ENCODE measurements at regions not wholly inside any gene's neighbourhood (a gene's known extent, or its start where the extent isn't known, plus 50 kb on each side); places are given as distances from the start of the nearest gene placed in this dataset.
"Not testable (repeated sequence)": the region's sequence is repeated elsewhere in the genome, so short reads cannot be mapped to it uniquely, and the experiment has no call there.

DNA sequence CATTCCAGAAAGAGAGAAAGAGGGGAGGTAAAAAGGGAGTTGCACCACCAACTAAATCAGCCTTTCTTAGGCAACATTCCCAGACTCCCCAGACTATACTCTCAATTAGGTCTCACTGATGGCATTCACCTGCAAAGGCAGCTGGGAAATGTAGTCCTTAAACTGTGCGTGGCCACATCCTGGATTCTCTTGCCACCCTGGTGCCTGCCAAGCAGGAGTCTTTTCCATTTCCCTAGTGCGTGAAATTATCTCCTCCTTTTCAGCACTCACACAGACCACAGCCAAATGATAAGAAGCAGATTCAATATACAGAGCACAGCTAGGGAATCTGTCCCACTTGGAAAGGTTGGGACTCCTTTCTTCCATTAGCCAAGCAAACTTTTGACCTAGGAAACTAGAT lies 298.0 kb downstream of the ANAPC1 start:
- H4K20me1 ChIP-seq (replicated peaks; ENCODE audit: control insufficient read depth, extremely low read depth, insufficient read depth, low read length); dilution Hi-C loops (cut with MboI; ENCODE audit: extremely low pct_ligation_motif_present, low sequenced_read_pairs); H3K9ac ChIP-seq (replicated peaks; ENCODE audit: extremely low read depth, insufficient read depth, low read length); H3K9me1 ChIP-seq (replicated peaks; ENCODE audit: control insufficient read depth, extremely low read depth, insufficient read depth, low read length); intact Hi-C loops (cut with micrococcal nuclease); H3K27ac ChIP-seq (ENCODE audit: insufficient read depth, low read depth, low read length); H3K4me3 ChIP-seq (replicated peaks in 1 of 3; ENCODE audit: insufficient read depth in 1 of 3, low read depth in 1 of 3, low read length in 3 of 3); H3K79me2 ChIP-seq (ENCODE audit: control insufficient read depth, insufficient read depth, low read length); H3K4me1 ChIP-seq (ENCODE audit: control insufficient read depth, extremely low read depth, insufficient read depth, low read length); H3K36me3 ChIP-seq (ENCODE audit: control insufficient read depth in 2 of 2, extremely low read depth in 1 of 2, insufficient read depth in 2 of 2, low read length in 2 of 2); FAIRE-seq; H2AFZ ChIP-seq (ENCODE audit: low read depth, low read length); DNase-seq (ENCODE audit: low read depth, low spot score); POLR2A ChIA-PET; H3K9me3 ChIP-seq (replicated peaks; ENCODE audit: control insufficient read depth, insufficient read depth, low read length); H3K4me2 ChIP-seq (ENCODE audit: insufficient read depth, low read length); H3K27me3 ChIP-seq (ENCODE audit: control insufficient read depth in 2 of 2, insufficient read depth in 2 of 2, low read length in 2 of 2); CTCF ChIA-PET: not testable (repeated sequence)
- TSS peak; percentile 85 for BruUV-seq (replicated peaks)

DNA sequence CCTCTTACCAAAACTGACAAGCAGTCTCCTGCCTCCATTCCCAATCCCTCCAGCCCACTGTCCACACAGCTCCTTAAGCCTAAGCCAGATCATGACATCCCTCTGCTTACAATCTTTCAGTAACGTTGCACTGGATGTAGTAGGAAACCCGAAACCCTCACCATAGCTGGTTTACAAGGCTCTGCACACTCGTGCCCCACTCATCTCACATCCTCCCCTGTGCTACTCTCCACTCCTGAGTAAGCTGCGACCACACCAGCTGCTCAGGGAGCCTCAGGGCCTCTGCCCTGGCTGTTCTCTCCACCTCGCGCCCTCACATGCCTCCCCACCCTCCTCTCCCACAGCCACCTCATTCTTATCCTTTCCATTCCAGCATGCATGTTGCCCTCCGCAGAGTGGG lies 288.9 kb downstream of the ANAPC1 start:
- FAIRE-seq; BruUV-seq (replicated peaks); H3K4me2 ChIP-seq (ENCODE audit: insufficient read depth, low read length); H4K20me1 ChIP-seq (replicated peaks; ENCODE audit: control insufficient read depth, extremely low read depth, insufficient read depth, low read length); H3K79me2 ChIP-seq (ENCODE audit: control insufficient read depth, insufficient read depth, low read length); H3K4me1 ChIP-seq (ENCODE audit: control insufficient read depth, extremely low read depth, insufficient read depth, low read length); H3K36me3 ChIP-seq (ENCODE audit: control insufficient read depth in 2 of 2, extremely low read depth in 1 of 2, insufficient read depth in 2 of 2, low read length in 2 of 2); H3K9me1 ChIP-seq (replicated peaks; ENCODE audit: control insufficient read depth, extremely low read depth, insufficient read depth, low read length); DNase-seq (ENCODE audit: low read depth, low spot score); dilution Hi-C loops (cut with MboI; ENCODE audit: extremely low pct_ligation_motif_present, low sequenced_read_pairs); H3K27ac ChIP-seq (ENCODE audit: insufficient read depth, low read depth, low read length); intact Hi-C loops (cut with micrococcal nuclease); H3K9me3 ChIP-seq (replicated peaks; ENCODE audit: control insufficient read depth, insufficient read depth, low read length); POLR2A ChIA-PET; H3K27me3 ChIP-seq (ENCODE audit: control insufficient read depth in 2 of 2, insufficient read depth in 2 of 2, low read length in 2 of 2); H3K4me3 ChIP-seq (replicated peaks in 1 of 3; ENCODE audit: insufficient read depth in 1 of 3, low read depth in 1 of 3, low read length in 3 of 3); H2AFZ ChIP-seq (ENCODE audit: low read depth, low read length); H3K9ac ChIP-seq (replicated peaks; ENCODE audit: extremely low read depth, insufficient read depth, low read length); CTCF ChIA-PET: not testable (repeated sequence)

- H3K4me3 ChIP-seq (replicated peaks in 1 of 3; ENCODE audit: insufficient read depth in 1 of 3, low read depth in 1 of 3, low read length in 3 of 3); POLR2A ChIA-PET; BruUV-seq (replicated peaks); H3K4me1 ChIP-seq (ENCODE audit: control insufficient read depth, extremely low read depth, insufficient read depth, low read length); CTCF ChIA-PET; H2AFZ ChIP-seq (ENCODE audit: low read depth, low read length); H3K9me1 ChIP-seq (replicated peaks; ENCODE audit: control insufficient read depth, extremely low read depth, insufficient read depth, low read length); H4K20me1 ChIP-seq (replicated peaks; ENCODE audit: control insufficient read depth, extremely low read depth, insufficient read depth, low read length); H3K27ac ChIP-seq (ENCODE audit: insufficient read depth, low read depth, low read length); H3K9me3 ChIP-seq (replicated peaks; ENCODE audit: control insufficient read depth, insufficient read depth, low read length); H3K4me2 ChIP-seq (ENCODE audit: insufficient read depth, low read length); H3K79me2 ChIP-seq (ENCODE audit: control insufficient read depth, insufficient read depth, low read length); dilution Hi-C loops (cut with MboI; ENCODE audit: extremely low pct_ligation_motif_present, low sequenced_read_pairs); intact Hi-C loops (cut with micrococcal nuclease); H3K9ac ChIP-seq (replicated peaks; ENCODE audit: extremely low read depth, insufficient read depth, low read length); H3K27me3 ChIP-seq (ENCODE audit: control insufficient read depth in 2 of 2, insufficient read depth in 2 of 2, low read length in 2 of 2); H3K36me3 ChIP-seq (ENCODE audit: control insufficient read depth in 2 of 2, extremely low read depth in 1 of 2, insufficient read depth in 2 of 2, low read length in 2 of 2); DNase-seq (ENCODE audit: low read depth, low spot score): not testable (repeated sequence)
- FAIRE-seq: peak; percentile 82
Measured at GRCh38 chr2:111596808-111597705, 286.9 kb downstream of the ANAPC1 start.

DNA sequence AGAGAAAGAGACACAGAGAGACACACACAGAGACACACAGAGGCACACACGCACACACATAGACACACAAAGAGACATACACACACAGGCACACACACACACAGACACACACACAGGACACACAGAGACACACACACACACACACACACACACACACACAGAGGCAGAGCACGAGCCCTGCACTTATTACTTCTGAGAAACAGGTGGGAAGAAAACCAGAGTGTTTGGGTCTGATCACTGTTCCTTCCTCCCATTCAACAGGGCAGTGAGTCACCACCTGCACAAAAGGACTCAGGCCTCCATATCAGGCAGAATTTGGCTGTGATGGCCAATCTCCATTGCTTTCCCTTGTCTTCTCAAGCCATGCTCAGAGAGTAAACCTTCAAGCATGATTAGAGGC lies 285.0 kb downstream of the ANAPC1 start:
- H3K27me3 ChIP-seq (ENCODE audit: control insufficient read depth in 2 of 2, insufficient read depth in 2 of 2, low read length in 2 of 2); CTCF ChIA-PET; H3K9me1 ChIP-seq (replicated peaks; ENCODE audit: control insufficient read depth, extremely low read depth, insufficient read depth, low read length); H4K20me1 ChIP-seq (replicated peaks; ENCODE audit: control insufficient read depth, extremely low read depth, insufficient read depth, low read length); H3K4me1 ChIP-seq (ENCODE audit: control insufficient read depth, extremely low read depth, insufficient read depth, low read length); H3K9me3 ChIP-seq (replicated peaks; ENCODE audit: control insufficient read depth, insufficient read depth, low read length); H3K36me3 ChIP-seq (ENCODE audit: control insufficient read depth in 2 of 2, extremely low read depth in 1 of 2, insufficient read depth in 2 of 2, low read length in 2 of 2); POLR2A ChIA-PET; H3K27ac ChIP-seq (ENCODE audit: insufficient read depth, low read depth, low read length); H3K4me3 ChIP-seq (replicated peaks in 1 of 3; ENCODE audit: insufficient read depth in 1 of 3, low read depth in 1 of 3, low read length in 3 of 3); BruUV-seq (replicated peaks); H3K4me2 ChIP-seq (ENCODE audit: insufficient read depth, low read length); dilution Hi-C loops (cut with MboI; ENCODE audit: extremely low pct_ligation_motif_present, low sequenced_read_pairs); intact Hi-C loops (cut with micrococcal nuclease); H3K79me2 ChIP-seq (ENCODE audit: control insufficient read depth, insufficient read depth, low read length); H3K9ac ChIP-seq (replicated peaks; ENCODE audit: extremely low read depth, insufficient read depth, low read length); H2AFZ ChIP-seq (ENCODE audit: low read depth, low read length): not testable (repeated sequence)
- peak; percentile 51 for DNase-seq (ENCODE audit: low read depth, low spot score)
- FAIRE-seq: peak; percentile 98
